Breast epithelium (tissue), 4 donors: ENCODE measurements at regions not wholly inside any gene's neighbourhood (a gene's known extent, or its start where the extent isn't known, plus 50 kb on each side); places are given as distances from the start of the nearest gene placed in this dataset.

Source experiments
- DNase-seq, 2 donors: peaks; one replicate each; pipeline ENCODE4 v3.0.0-alpha.2; 2019; ENCODE audit warnings: low spot score in 2 of 2
- H3K27ac ChIP-seq, 2 donors: fragments of 200-600 bp; sonication (generic) in 1 of 2; one replicate each; pipeline ENCODE4 v1.5.1; 2016 to 2019; ENCODE audit warnings: mild to moderate bottlenecking in 1 of 2
- H3K27me3 ChIP-seq, 2 donors: fragments of 200-600 bp; sonication (generic) in 1 of 2; one replicate each; pipeline versions ENCODE4 v1.5.1 to v1.6.0; 2017 to 2019; ENCODE audit warnings: control low read depth in 1 of 2, mild to moderate bottlenecking in 1 of 2
- H3K36me3 ChIP-seq: fragments of 200-600 bp; one replicate; pipeline ENCODE4 v1.5.1; 2019
- H3K4me1 ChIP-seq, 2 donors: fragments of 200-600 bp; sonication (generic); one replicate each; pipeline ENCODE4 v1.5.1; 2016 to 2019; ENCODE audit warnings: control low read depth in 1 of 2
- H3K4me3 ChIP-seq, 3 donors: fragments of 200-600 bp; sonication (generic); 1 replicate in 2 of 3; 2 replicates in 1 of 3; pipeline ENCODE4 v1.5.1; 2016 to 2019; ENCODE audit warnings: mild to moderate bottlenecking in 3 of 3, moderate library complexity in 2 of 3
- H3K9me3 ChIP-seq, 2 donors: fragments of 200-600 bp; sonication (generic) in 1 of 2; one replicate each; pipeline ENCODE4 v1.5.1; 2016 to 2019; ENCODE audit warnings: control low read depth in 1 of 2
- POLR2A ChIP-seq: fragments of 450-650 bp; IDR thresholded peaks from one replicate; pipeline ENCODE4 v1.6.1; 2016; ENCODE audit warnings: antibody characterized with exemption, mild to moderate bottlenecking, moderate library complexity
- POLR2AphosphoS5 ChIP-seq, 3 donors: sonication (generic); formaldehyde crosslinking; IDR thresholded peaks; one replicate each; pipeline ENCODE4 v1.6.1; 2017; ENCODE audit warnings: antibody characterized with exemption in 3 of 3
- intact Hi-C: fragments of 100-400 bp; cut with DNase I; formaldehyde crosslinking; loops from one replicate; pipeline ENCODE4 v1.15.1; 2023; ENCODE audit warnings: low total_unique reads
- TF ChIP-seq, protein P1 (sequence below), 3 donors: fragments of 450-650 bp; IDR thresholded peaks; one replicate each; pipeline ENCODE4 v1.5.1; 2016 to 2017; ENCODE audit warnings: antibody characterized with exemption in 3 of 3, mild to moderate bottlenecking in 3 of 3, moderate library complexity in 3 of 3

DNA sequence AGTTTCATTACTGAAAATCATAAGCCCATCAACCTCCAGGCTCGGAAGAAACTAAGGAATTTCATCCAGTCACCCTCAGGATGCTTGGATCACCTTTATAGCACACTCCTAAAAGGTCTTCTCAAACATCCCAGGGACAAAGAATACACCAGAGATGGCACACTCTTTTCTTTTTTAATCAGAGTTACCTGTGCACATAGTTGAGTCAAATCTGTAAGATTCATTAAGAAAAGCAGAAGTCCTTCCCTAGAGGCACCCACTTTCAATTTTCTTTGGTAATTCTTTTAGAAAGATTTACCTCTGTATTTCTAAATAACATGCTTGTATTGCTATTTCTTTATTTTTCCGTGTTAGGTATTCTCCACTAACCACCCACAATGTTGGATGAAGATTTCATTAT lies 50.6 kb upstream of the IL6 start:
- Histone ChIP-seq H3K27ac (no peak overlapping the region), H3K4me3 (no peak overlapping the region), H3K27me3 (no peaks in the 10 kb centered on the region), H3K36me3 (no peaks in the 10 kb centered on the region), H3K4me1 (no peaks in the 10 kb centered on the region), H3K9me3 (no peaks in the 10 kb centered on the region)
- DNase-seq = no peak
- intact Hi-C loops = no loop called here
- TF ChIP-seq, protein P1, sequence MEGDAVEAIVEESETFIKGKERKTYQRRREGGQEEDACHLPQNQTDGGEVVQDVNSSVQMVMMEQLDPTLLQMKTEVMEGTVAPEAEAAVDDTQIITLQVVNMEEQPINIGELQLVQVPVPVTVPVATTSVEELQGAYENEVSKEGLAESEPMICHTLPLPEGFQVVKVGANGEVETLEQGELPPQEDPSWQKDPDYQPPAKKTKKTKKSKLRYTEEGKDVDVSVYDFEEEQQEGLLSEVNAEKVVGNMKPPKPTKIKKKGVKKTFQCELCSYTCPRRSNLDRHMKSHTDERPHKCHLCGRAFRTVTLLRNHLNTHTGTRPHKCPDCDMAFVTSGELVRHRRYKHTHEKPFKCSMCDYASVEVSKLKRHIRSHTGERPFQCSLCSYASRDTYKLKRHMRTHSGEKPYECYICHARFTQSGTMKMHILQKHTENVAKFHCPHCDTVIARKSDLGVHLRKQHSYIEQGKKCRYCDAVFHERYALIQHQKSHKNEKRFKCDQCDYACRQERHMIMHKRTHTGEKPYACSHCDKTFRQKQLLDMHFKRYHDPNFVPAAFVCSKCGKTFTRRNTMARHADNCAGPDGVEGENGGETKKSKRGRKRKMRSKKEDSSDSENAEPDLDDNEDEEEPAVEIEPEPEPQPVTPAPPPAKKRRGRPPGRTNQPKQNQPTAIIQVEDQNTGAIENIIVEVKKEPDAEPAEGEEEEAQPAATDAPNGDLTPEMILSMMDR (IDR thresholded peaks at IDR 0.05) = no peak

DNA sequence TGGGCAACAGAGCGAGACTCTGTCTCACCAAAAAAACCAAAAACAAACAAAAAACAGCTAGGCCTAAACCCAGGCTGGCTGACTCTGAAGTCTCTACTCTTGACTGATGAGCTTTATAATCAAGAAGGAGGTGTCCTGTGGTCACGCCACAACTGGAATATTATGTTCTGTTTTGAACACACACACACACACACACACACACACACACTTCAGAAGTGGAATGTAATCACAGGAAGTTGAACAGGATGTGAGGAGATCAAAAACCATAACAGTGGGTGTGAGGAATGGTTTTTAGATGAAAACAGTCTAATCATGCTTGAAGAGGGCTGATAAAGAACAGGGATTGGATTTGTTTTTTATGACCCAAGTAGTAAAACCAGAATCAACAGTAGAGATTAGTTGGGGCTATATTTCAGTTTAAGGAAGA lies 51.1 kb upstream of the IL6 start:
- Histone ChIP-seq H3K4me1 (no peaks in the 10 kb centered on the region), H3K27ac (no peak overlapping the region), H3K9me3 (no peaks in the 10 kb centered on the region), H3K27me3 (no peaks in the 10 kb centered on the region), H3K36me3 (no peaks in the 10 kb centered on the region), H3K4me3 (no peak overlapping the region)
- TF ChIP-seq, protein P1 (IDR thresholded peaks at IDR 0.05) = no peak
- no peak for DNase-seq
- intact Hi-C loops = no loop called here

DNA sequence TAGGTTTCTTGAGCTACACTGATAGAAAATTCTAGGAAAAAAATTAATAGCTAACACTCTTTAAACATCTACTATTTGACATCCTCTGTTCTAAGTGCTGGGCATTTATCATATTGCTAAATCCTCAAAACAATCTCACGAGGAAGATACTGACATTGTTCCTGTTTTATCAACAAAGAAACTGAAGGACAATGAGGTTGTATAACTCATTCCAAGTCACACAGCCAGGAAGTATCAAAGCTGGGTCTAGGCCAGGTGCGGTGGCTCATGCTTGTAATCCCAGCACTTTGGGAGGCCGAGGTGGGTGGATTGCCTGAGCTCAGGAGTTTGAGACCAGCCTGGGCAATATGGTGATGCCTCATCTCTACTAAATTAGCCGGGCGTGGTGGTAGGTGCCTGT lies 51.6 kb upstream of the IL6 start:
- no peaks in the 10 kb centered on the region for H3K9me3 ChIP-seq
- H3K27ac ChIP-seq = no peak overlapping the region
- H3K27me3 ChIP-seq = no peaks in the 10 kb centered on the region
- H3K4me1 ChIP-seq = no peaks in the 10 kb centered on the region
- intact Hi-C loops = no loop called here
- no peak overlapping the region for H3K4me3 ChIP-seq
- TF ChIP-seq, protein P1 (IDR thresholded peaks at IDR 0.05) = no peak
- TF ChIP-seq POLR2A = no peak
- TF ChIP-seq POLR2AphosphoS5 (IDR thresholded peaks at IDR 0.05) = no peak
- H3K36me3 ChIP-seq = no peaks in the 10 kb centered on the region
- DNase-seq = no peak

DNA sequence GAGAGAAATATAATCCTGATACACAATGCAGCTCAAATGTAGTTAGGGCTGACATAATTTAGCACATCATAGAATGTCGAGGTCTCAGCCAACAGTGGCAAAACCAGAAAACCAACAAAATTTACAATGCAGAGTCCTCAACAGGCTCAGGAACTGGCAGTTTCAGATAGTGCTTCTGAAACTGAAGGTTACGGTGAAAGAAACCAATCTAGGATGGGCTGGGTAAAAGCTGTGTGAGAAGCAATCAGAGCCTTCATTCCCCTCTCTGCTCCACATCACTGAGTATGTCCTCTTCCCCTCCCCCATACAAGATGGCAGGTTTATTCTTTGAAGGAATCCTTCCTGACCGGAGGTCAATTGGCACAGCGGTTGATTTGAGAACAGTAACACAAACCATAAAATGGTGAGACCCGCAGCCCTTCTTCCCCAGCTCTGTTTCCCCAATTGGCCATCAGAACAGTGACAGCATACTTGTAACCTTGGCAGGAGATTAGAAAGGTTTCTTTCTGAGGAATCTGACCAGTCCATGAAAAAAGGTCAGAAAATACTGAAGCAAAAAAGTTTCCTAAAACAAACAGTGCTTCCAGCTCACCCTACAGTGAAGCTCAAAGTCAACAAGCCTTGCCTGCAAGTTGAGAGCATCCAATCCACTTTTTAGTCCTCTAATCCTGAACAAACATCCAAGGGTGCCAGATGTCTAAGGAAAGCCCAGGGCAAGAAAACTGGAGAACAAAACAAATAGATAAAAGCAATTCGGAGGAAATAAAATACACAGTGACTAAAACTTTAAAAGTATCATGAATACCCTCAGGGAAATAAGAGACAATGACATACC lies 53.9 kb upstream of the IL6 start:
- H3K36me3 ChIP-seq = no peaks in the 10 kb centered on the region
- H3K27ac ChIP-seq = no peak overlapping the region
- no peaks in the 10 kb centered on the region for H3K4me1 ChIP-seq
- no peak for DNase-seq
- H3K27me3 ChIP-seq = no peaks in the 10 kb centered on the region
- no peaks in the 10 kb centered on the region for H3K9me3 ChIP-seq
- TF ChIP-seq, protein P1 (IDR thresholded peaks at IDR 0.05) = no peak
- TF ChIP-seq POLR2A (no peak), POLR2AphosphoS5 (IDR thresholded peaks at IDR 0.05) (no peak)
- no peak overlapping the region for H3K4me3 ChIP-seq
- intact Hi-C loops = no loop called here

DNA sequence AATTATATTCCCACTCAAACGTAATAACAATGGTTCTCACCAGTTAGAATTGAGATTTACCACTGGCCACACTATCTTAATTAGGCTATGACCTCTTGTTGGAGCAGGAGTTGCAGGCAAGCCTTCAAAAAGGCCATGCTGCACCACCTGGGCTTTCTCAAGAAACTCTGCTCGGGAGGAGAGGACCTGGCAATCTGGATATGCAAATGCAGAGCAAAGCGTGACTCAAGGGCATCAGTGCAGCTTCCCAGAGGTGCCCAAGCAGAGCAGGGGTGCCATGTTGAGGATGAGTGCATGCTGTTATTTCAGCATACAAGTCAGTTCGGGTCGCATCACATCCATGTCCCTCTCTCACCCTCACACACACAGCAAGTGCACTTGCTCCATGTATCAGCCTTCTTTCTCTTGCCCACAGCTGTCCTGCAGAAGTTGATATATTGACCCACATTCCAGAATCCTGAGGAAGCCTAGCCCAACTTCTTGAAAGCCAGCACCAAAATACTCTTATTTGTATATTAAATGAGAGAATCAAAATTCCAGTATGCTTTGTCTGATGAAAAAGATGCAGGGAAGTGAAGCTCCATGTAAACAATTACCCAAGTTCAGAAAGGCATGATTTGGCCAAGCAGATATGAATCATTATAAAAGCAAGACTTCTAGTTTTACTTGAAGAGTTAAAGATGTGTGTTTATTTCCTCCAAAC lies 55.7 kb upstream of the IL6 start:
- H3K36me3 ChIP-seq = no peaks in the 10 kb centered on the region
- DNase-seq = no peak
- no peak overlapping the region for H3K27ac ChIP-seq
- no peak overlapping the region for H3K4me3 ChIP-seq
- no peaks in the 10 kb centered on the region for H3K9me3 ChIP-seq
- TF ChIP-seq POLR2A (no peak), POLR2AphosphoS5 (IDR thresholded peaks at IDR 0.05) (no peak)
- no peaks in the 10 kb centered on the region for H3K4me1 ChIP-seq
- H3K27me3 ChIP-seq = no peaks in the 10 kb centered on the region
- intact Hi-C loops = no loop called here
